IPS-20b (cell line): ENCODE measurements at regions not wholly inside any gene's neighbourhood (a gene's known extent, or its start where the extent isn't known, plus 50 kb on each side); places are given as distances from the start of the nearest gene placed in this dataset.

ENCODE experiments used
- H3K27ac ChIP-seq: one replicate; pipeline ENCODE4 v1.5.1; 2013; ENCODE audit warnings: low read length
- H3K27me3 ChIP-seq: 2 replicates; pipeline ENCODE4 v1.6.1; 2013; ENCODE audit warnings: mild to moderate bottlenecking, low read length, inconsistent platforms; ENCODE audit not compliant: insufficient read depth
- H3K36me3 ChIP-seq: 2 replicates; pipeline ENCODE4 v1.6.1; 2013; ENCODE audit warnings: low read depth, mild to moderate bottlenecking, inconsistent platforms, low read length, moderate library complexity; ENCODE audit not compliant: insufficient read depth
- H3K4me1 ChIP-seq: 2 replicates; pipeline ENCODE4 v1.6.1; 2013; ENCODE audit warnings: mild to moderate bottlenecking, control low read depth, inconsistent platforms, low read length, moderate library complexity; ENCODE audit not compliant: insufficient read depth
- H3K4me3 ChIP-seq: 2 replicates; pipeline ENCODE4 v1.5.1; 2013; ENCODE audit warnings: mild to moderate bottlenecking, low read length, inconsistent platforms
- H3K9ac ChIP-seq: 2 replicates; pipeline ENCODE4 v1.6.1; 2013; ENCODE audit warnings: low read depth, mild to moderate bottlenecking, inconsistent platforms, low read length, moderate library complexity
- H3K9me3 ChIP-seq: 2 replicates; pipeline ENCODE4 v1.6.1; 2013; ENCODE audit warnings: mild to moderate bottlenecking, low read depth, low read length, inconsistent platforms; ENCODE audit not compliant: insufficient read depth

- Histone ChIP-seq H3K36me3 (no peaks in the 10 kb centered on the region), H3K4me3 (no peak overlapping the region), H3K9me3 (no peaks in the 10 kb centered on the region), H3K4me1 (peaks cover 16% of the 10 kb centered on the region), H3K27me3 (no peaks in the 10 kb centered on the region), H3K9ac (no peak overlapping the region), H3K27ac (no peak overlapping the region)
Measured at GRCh38 chr7:22597844-22598243, 97.9 kb upstream of the STEAP1B start.

DNA sequence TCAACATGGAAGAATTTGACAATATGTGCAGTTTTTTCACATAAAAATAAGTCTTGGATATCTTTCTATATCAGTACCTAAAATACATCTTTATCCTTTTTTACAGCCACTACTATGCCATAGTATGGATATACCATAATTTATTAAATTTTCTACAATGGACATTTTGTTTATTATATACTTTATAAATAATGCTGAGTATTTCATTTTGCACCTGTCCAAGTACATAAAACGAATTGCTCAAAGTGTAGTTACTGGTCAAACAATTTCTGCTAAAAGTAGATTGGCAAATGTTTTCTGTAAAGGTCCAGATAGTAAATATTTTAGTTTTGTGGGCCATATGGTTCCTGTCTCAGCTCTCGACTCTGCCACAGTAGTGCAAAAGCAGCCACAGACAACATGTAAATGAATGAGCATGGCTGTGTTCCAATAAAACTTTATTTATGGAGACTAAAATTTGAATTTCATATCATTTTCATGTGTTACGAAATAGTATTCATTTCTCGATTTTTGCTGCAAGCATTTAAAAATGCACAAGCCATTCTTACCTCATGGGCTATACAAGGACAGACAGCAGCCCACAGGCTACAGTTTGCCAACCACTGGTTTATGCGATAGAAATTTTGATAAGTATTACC lies 96.9 kb upstream of the STEAP1B start:
- Histone ChIP-seq H3K9ac (no peak overlapping the region), H3K27me3 (no peaks in the 10 kb centered on the region), H3K36me3 (no peaks in the 10 kb centered on the region), H3K27ac (no peak overlapping the region), H3K4me1 (peaks cover 14% of the 10 kb centered on the region), H3K9me3 (no peaks in the 10 kb centered on the region), H3K4me3 (no peak overlapping the region)

DNA sequence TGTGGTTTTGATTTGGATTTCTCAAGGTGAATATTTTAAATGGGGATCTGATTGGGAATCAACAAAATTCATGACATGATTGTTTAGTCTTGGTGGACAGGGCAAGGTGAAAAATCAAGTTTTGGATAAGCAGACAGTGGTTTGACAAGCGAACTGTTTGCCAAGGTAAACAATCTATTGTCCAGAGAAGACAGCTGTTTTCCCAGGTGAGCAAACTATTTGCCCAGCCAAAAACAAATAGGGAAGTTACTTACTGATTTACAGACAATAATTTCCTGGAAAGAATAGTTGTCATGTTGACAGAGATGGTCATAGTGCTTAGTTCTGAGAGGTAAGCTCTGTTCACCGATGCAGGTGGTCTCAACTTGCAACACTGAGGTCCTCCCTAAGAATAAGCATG lies 94.0 kb upstream of the STEAP1B start:
- Histone ChIP-seq H3K9me3 (no peaks in the 10 kb centered on the region), H3K4me1 (peaks cover 13% of the 10 kb centered on the region; the same call in 1 of the 2 replicates), H3K36me3 (no peaks in the 10 kb centered on the region), H3K9ac (no peak overlapping the region), H3K27ac (no peak overlapping the region), H3K4me3 (no peak overlapping the region), H3K27me3 (no peaks in the 10 kb centered on the region)

DNA sequence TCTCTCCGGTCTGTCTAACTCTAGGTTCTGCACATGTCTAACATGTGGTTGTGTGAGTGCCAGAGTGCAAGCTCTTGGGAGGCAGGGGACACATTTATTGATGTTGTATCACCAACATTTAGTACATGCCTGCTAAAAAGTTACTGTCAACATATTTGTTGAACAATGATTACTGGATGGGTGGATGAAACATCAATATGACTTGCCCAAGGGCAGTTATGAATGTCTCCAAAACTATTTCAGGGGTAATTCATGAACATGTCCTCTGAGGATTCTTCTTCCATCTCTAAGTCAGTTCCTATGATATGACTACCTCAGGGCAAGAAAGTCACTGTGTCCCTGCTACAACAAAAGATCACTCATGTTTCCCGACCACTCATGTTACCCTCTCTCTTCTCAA lies 91.3 kb upstream of the STEAP1B start:
- no peaks in the 10 kb centered on the region for H3K27me3 ChIP-seq
- H3K36me3 ChIP-seq, result no peaks in the 10 kb centered on the region
- no peak overlapping the region for H3K4me3 ChIP-seq
- no peak overlapping the region for H3K9ac ChIP-seq
- H3K4me1 ChIP-seq, result peaks cover 23% of the 10 kb centered on the region
- H3K9me3 ChIP-seq, result no peaks in the 10 kb centered on the region
- H3K27ac ChIP-seq, result no peak overlapping the region

DNA sequence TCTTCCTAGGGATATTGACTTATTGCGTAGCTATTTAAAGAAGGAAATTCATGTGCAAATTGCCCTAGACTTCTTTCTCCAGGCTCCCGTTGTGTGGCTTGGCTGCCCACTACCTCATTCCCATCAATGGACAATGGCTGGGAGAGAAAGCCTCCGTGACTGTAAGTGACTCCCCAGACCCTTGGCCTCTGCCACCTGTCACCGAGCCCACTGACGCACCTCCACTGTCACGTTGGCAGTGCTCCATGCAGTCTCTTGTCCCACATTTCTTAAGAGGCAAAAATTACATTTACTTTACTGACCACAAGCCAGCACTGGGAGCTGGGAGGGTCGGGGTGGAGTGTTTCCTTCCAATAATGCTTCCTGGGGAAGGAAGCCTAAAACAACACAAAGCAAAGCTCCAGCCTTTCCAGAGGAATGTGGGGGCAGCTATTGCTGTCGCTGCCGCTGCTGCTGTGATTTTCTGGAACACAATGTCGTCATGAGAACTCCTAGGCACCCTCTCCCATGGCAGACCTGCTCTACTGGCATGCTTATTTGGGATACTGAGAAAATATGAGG lies 89.7 kb upstream of the STEAP1B start:
- Histone ChIP-seq H3K9ac (no peak overlapping the region), H3K4me3 (peak overlapping the region; percentile 25; the same call in 1 of the 2 replicates), H3K4me1 (peaks cover 23% of the 10 kb centered on the region), H3K9me3 (no peaks in the 10 kb centered on the region), H3K27ac (no peak overlapping the region), H3K27me3 (no peaks in the 10 kb centered on the region), H3K36me3 (no peaks in the 10 kb centered on the region)

GRCh38 chr7:22588351-22588750 lies 88.4 kb upstream of the STEAP1B start:
- no peaks in the 10 kb centered on the region for H3K36me3 ChIP-seq
- no peak overlapping the region for H3K27ac ChIP-seq
- H3K9ac ChIP-seq, result no peak overlapping the region
- no peaks in the 10 kb centered on the region for H3K27me3 ChIP-seq
- H3K9me3 ChIP-seq, result no peaks in the 10 kb centered on the region
- peaks cover 30% of the 10 kb centered on the region for H3K4me1 ChIP-seq
- no peak overlapping the region for H3K4me3 ChIP-seq

DNA sequence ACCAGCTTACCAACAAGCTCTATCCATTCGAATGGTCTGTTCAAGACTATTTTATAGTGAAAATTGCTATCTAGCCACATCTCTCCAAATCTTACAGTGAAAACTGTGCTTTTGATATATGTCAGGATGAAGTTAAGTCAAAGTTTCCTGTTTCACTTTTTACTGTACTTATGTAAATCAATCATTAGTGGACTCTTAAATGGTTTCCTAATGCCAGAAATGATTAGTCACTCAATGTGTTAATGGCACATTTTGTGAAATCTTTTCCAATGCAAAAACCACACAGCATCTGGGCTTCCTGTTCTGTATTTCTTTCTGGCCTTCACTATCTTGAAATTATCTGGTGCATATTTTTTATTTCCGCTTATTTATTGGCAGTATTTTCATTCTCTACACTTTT lies 87.3 kb upstream of the STEAP1B start:
- Histone ChIP-seq H3K9me3 (no peaks in the 10 kb centered on the region), H3K9ac (no peak overlapping the region), H3K36me3 (no peaks in the 10 kb centered on the region), H3K4me1 (peaks cover 31% of the 10 kb centered on the region), H3K27ac (no peak overlapping the region), H3K4me3 (no peak overlapping the region), H3K27me3 (no peaks in the 10 kb centered on the region)

DNA sequence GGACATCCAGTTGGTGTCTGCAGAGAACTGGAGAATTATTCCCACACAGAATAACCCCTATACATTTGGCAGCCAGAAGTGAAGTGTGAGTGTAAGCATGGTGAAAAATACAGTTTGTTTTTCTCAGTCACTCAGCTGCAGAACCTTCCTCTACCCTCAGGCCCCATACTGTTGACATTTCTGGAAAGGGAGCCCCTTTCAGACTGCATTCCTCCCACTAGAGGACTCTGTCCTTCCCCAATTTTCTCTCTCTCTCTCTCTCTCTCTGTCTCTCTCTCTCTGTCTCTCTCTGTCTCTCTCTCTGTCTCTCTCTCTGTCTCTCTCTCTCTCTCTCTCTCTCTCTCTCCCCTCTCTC lies 86.8 kb upstream of the STEAP1B start:
- Histone ChIP-seq H3K9ac (no peak overlapping the region), H3K4me3 (no peak overlapping the region), H3K36me3 (no peaks in the 10 kb centered on the region), H3K27ac (no peak overlapping the region), H3K9me3 (no peaks in the 10 kb centered on the region), H3K4me1 (peaks cover 31% of the 10 kb centered on the region), H3K27me3 (no peaks in the 10 kb centered on the region)

DNA sequence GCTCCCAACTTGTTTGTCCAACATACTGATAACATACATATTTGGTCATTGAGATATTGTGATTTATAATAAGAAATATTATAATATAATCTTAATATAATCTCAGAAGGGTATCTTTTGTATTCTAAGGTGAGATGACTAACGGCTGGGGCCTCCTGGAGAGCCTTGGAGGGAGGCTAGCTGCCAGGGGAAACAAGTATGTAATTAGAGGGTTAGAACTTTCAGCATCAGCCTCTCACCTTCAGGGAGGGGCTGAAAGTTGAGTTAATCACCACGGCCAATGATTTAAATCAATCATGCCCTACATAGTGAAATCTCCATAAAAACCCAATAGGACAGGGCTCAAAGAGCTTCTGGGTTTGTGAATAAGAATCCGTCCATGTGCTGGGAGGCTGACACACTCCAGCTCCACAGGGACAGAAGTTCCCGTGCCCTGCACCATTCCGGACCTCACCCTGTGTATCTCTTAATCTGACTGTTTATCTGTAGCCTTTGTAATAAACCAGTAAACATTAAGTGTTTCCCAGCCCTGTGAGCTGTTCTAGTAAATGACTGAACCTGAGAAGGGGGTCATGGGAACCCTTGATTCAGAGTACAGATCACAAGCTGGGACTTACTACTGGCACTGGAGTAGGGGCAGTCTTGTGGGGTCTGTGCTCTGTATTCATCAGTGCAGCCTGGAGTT lies 86.3 kb upstream of the STEAP1B start:
- no peaks in the 10 kb centered on the region for H3K27me3 ChIP-seq
- H3K36me3 ChIP-seq, result no peaks in the 10 kb centered on the region
- H3K9ac ChIP-seq, result no peak overlapping the region
- H3K4me3 ChIP-seq, result no peak overlapping the region
- no peaks in the 10 kb centered on the region for H3K9me3 ChIP-seq
- H3K27ac ChIP-seq, result no peak overlapping the region
- H3K4me1 ChIP-seq, result peaks cover 31% of the 10 kb centered on the region

GRCh38 chr7:22584179-22584578 lies 84.2 kb upstream of the STEAP1B start:
- Histone ChIP-seq H3K9ac (no peak overlapping the region), H3K36me3 (no peaks in the 10 kb centered on the region), H3K27ac (no peak overlapping the region)

GRCh38 chr7:22582863-22583622 lies 83.1 kb upstream of the STEAP1B start:
- Histone ChIP-seq H3K4me1 (peaks cover 18% of the 10 kb centered on the region), H3K27ac (no peak overlapping the region), H3K4me3 (no peak overlapping the region)

More at GRCh38 chr7:22584179-22584578, 84.2 kb upstream of the STEAP1B start:
- Histone ChIP-seq H3K4me1 (peaks cover 18% of the 10 kb centered on the region), H3K4me3 (no peak overlapping the region), H3K27me3 (no peaks in the 10 kb centered on the region), H3K9me3 (no peaks in the 10 kb centered on the region)

More at GRCh38 chr7:22582863-22583622, 83.1 kb upstream of the STEAP1B start:
- Histone ChIP-seq H3K36me3 (no peaks in the 10 kb centered on the region), H3K9ac (no peak overlapping the region), H3K27me3 (no peaks in the 10 kb centered on the region), H3K9me3 (no peaks in the 10 kb centered on the region)
